HepG2 (cell line): ENCODE measurements at regions not wholly inside any gene's neighbourhood (a gene's known extent, or its start where the extent isn't known, plus 50 kb on each side); places are given as distances from the start of the nearest gene placed in this dataset.

Experiments used
- CTCF ChIP-seq: sonication (generic); formaldehyde crosslinking; IDR thresholded peaks from 2 replicates; pipeline ENCODE4 v1.5.0; 2020; ENCODE audit warnings: mild to moderate bottlenecking, missing genetic modification reagents, moderate library complexity
- ERF ChIP-seq: IDR thresholded peaks from 2 replicates; pipeline ENCODE4 v1.6.1; 2018; ENCODE audit warnings: missing biosample characterization, missing genetic modification reagents
- EZH2 ChIP-seq: conservative IDR thresholded peaks from 2 replicates; pipeline ENCODE4 v1.6.1; 2012; ENCODE audit warnings: mild to moderate bottlenecking, low read depth, low read length, moderate library complexity
- FOXK2 ChIP-seq: fragments of 450-650 bp; IDR thresholded peaks from 2 replicates; pipeline ENCODE4 v1.6.1; 2016
- FOXP1 ChIP-seq, 2 experiments: fragments of 450-650 bp in 1 of 2; IDR thresholded peaks; 2 replicates each; pipeline ENCODE4 v1.6.1; 2017 to 2018; ENCODE audit warnings: antibody characterized with exemption in 1 of 2
- HDAC6 ChIP-seq: fragments of 200-600 bp; sonication (generic); IDR thresholded peaks from 2 replicates; pipeline ENCODE4 v1.7.0; 2017; ENCODE audit warnings: mild to moderate bottlenecking, antibody characterized with exemption, low read length, low read depth
- KAT8 ChIP-seq: IDR thresholded peaks from 2 replicates; pipeline ENCODE4 v1.6.1; 2016; ENCODE audit warnings: missing genetic modification reagents, missing compliant biosample characterization
- MAX ChIP-seq: IDR thresholded peaks from 2 replicates; pipeline ENCODE4 v1.6.1; 2012; ENCODE audit warnings: inconsistent platforms
- NPAS2 ChIP-seq: sonication (generic); formaldehyde crosslinking; IDR thresholded peaks from 2 replicates; pipeline ENCODE4 v1.8.0; 2022; ENCODE audit warnings: mild to moderate bottlenecking, missing genetic modification reagents, borderline replicate concordance
- PREB ChIP-seq: sonication (generic); formaldehyde crosslinking; IDR thresholded peaks from 2 replicates; pipeline ENCODE4 v1.4.0; 2020; ENCODE audit warnings: missing genetic modification reagents
- SIN3A ChIP-seq: IDR thresholded peaks from 2 replicates; pipeline ENCODE4 v1.6.1; 2011; ENCODE audit warnings: low read depth, mild to moderate bottlenecking, control low read depth, low read length, borderline replicate concordance
- SKI ChIP-seq: fragments of 450-650 bp; IDR thresholded peaks from one replicate; pipeline ENCODE4 v1.6.1; 2018; ENCODE audit warnings: mild to moderate bottlenecking; ENCODE audit not compliant: partially characterized antibody

- no peak for TF ChIP-seq FOXP1 (IDR thresholded peaks at IDR 0.05)
- TF ChIP-seq FOXP1 (CRISPR knock-in tag; IDR thresholded peaks at IDR 0.05) = no peak
- no peak for TF ChIP-seq NPAS2 (CRISPR knock-in tag)
- TF ChIP-seq FOXK2 = no peak
- TF ChIP-seq ERF = no peak
- TF ChIP-seq SKI = no peak
- TF ChIP-seq KAT8 (CRISPR knock-in tag) = no peak
- TF ChIP-seq HDAC6 = no peak
- no peak for TF ChIP-seq MAX
- TF ChIP-seq SIN3A = no peak
- TF ChIP-seq CTCF = no peak
- TF ChIP-seq EZH2 = no peak
- TF ChIP-seq PREB = no peak
These were observed 236.0 kb upstream of the HDAC4 start for GRCh38 chr2:239636808-239637207.
